LNCaP clone FGC (cell line): ENCODE measurements at regions not wholly inside any gene's neighbourhood (a gene's known extent, or its start where the extent isn't known, plus 50 kb on each side); places are given as distances from the start of the nearest gene placed in this dataset.

ENCODE experiments used
- DNase-seq: peaks from one replicate; pipeline ENCODE4 v3.0.0-alpha.2; 2011; ENCODE audit warnings: low read depth
- H3K4me3 ChIP-seq: 2 replicates; pipeline ENCODE4 v1.5.1; 2011; ENCODE audit warnings: mild to moderate bottlenecking, low read depth, low read length, control low read depth
- TF ChIP-seq, protein P1 (sequence below): IDR thresholded peaks from 2 replicates; pipeline ENCODE4 v1.5.1; 2012; ENCODE audit warnings: mild to moderate bottlenecking; ENCODE audit not compliant: control insufficient read depth, insufficient read depth; ENCODE audit errors: extremely low read depth

GRCh38 chr2:200068642-200069041, 113.3 kb downstream of the MAIP1 start:
- DNase-seq = no peak
- TF ChIP-seq, protein P1, sequence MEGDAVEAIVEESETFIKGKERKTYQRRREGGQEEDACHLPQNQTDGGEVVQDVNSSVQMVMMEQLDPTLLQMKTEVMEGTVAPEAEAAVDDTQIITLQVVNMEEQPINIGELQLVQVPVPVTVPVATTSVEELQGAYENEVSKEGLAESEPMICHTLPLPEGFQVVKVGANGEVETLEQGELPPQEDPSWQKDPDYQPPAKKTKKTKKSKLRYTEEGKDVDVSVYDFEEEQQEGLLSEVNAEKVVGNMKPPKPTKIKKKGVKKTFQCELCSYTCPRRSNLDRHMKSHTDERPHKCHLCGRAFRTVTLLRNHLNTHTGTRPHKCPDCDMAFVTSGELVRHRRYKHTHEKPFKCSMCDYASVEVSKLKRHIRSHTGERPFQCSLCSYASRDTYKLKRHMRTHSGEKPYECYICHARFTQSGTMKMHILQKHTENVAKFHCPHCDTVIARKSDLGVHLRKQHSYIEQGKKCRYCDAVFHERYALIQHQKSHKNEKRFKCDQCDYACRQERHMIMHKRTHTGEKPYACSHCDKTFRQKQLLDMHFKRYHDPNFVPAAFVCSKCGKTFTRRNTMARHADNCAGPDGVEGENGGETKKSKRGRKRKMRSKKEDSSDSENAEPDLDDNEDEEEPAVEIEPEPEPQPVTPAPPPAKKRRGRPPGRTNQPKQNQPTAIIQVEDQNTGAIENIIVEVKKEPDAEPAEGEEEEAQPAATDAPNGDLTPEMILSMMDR = no peak
- no peak overlapping the region for H3K4me3 ChIP-seq

GRCh38 chr2:200077210-200077650, 121.8 kb downstream of the MAIP1 start:
- DNase-seq = peak; percentile 54
- no peak overlapping the region for H3K4me3 ChIP-seq
- TF ChIP-seq, protein P1 = no peak

GRCh38 chr2:200077838-200078237, 122.5 kb downstream of the MAIP1 start:
- TF ChIP-seq, protein P1 = no peak
- no peak for DNase-seq
- H3K4me3 ChIP-seq = no peak overlapping the region

DNA sequence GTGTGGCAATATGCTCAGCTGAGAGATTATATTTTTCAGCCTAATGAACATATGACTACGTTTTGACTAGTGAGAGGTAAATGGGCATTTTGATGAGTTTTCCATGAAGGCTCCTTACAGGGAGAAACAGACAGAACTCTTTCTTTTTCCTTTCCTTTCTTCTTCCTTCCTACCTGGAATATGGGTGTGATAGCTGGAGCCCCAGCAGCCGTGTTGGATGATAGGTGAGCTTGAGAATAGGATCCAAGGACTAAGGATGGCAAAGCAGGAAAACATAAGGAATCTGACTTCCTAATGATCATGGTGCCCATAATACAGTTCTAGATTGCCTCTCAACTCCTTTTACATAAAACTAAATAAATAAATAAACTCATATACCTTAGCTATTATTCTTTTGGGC, 124.0 kb downstream of the MAIP1 start:
- no peak overlapping the region for H3K4me3 ChIP-seq
- DNase-seq = no peak
- TF ChIP-seq, protein P1 = no peak

- H3K4me3 ChIP-seq = no peak overlapping the region
- no peak for DNase-seq
- TF ChIP-seq, protein P1 = no peak
These were observed 125.9 kb downstream of the MAIP1 start for GRCh38 chr2:200081236-200081635.

DNA sequence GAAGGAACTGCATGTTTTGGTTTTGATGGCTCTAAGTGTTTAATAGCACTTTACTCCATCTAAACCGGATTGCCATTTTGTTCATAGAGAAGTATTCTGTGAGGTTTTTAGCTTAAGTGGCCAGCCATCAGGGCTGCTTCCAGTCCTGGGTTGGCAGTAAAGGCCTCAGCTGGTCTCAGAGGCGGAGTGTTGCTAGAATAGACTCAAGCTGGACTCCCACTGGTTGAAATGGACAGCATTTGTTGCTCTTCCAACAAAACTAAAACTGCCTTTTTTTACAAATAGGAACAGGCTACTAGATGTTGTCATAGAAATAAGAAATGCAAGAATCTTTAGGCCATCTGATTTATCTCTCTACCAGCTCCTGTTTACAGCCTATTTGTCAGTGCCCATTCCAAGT, 126.4 kb downstream of the MAIP1 start:
- TF ChIP-seq, protein P1 = no peak
- H3K4me3 ChIP-seq = no peak overlapping the region
- DNase-seq = no peak

- H3K4me3 ChIP-seq = no peak overlapping the region
- no peak for DNase-seq
- TF ChIP-seq, protein P1 = no peak
These were observed 128.7 kb downstream of the MAIP1 start for GRCh38 chr2:200084036-200084435.
